ENCODE measurements at regions not wholly inside any gene's neighbourhood (a gene's known extent, or its start where the extent isn't known, plus 50 kb on each side); places are given as distances from the start of the nearest gene placed in this dataset.

GRCh38 chr17:77842528-77843147, 115.9 kb upstream of the TNRC6C start:
- TF ChIP-seq CTCF (IDR thresholded peaks at IDR 0.05; ENCODE audit: low read depth, low read length, missing input control) (no peak), JUND (IDR thresholded peaks at IDR 0.05) (no peak), EGR1 (IDR thresholded peaks at IDR 0.05; ENCODE audit: low read depth in 2 of 2) (no peak), SP1 (IDR thresholded peaks at IDR 0.05) (no peak), NR2F2 (IDR thresholded peaks at IDR 0.05) (no peak), HNF4G (IDR thresholded peaks at IDR 0.05) (no peak)

Data from liver (tissue), 3 donors.